ENCODE measurements at regions not wholly inside any gene's neighbourhood (a gene's known extent, or its start where the extent isn't known, plus 50 kb on each side); places are given as distances from the start of the nearest gene placed in this dataset.
A peak's percentile ranks its signal among the peaks of the same experiment; 100 is the strongest.

GRCh38 chr18:46321955-46322354 is 217.8 kb downstream of the HAUS1 start:
- Histone ChIP-seq H2AFZ (ENCODE audit: low read length) (peak overlapping the region; percentile 41; the same call in 1 of the 2 replicates), H3K4me1 (replicated peaks in 1 of 4; ENCODE audit: control insufficient read depth in 3 of 4, insufficient read depth in 4 of 4, low read length in 3 of 4) (peaks cover 6 to 21% (median 18%) of the 10 kb centered on the region in 4 experiments), H3K23me2 (ENCODE audit: low read depth, low read length) (no peaks in the 10 kb centered on the region), H3K18ac (ENCODE audit: extremely low read depth, low read length) (peak overlapping the region; percentile 92; the same call in 1 of the 2 replicates), H3K27me3 (replicated peaks in 1 of 4; ENCODE audit: control insufficient read depth in 3 of 4, extremely low read depth in 1 of 4, insufficient read depth in 3 of 4, low read length in 3 of 4) (no peaks in the 10 kb centered on the region), H3K23ac (ENCODE audit: insufficient read length) (no peak overlapping the region), H2BK5ac (ENCODE audit: low read depth, low read length) (no peak overlapping the region), H3K36me3 (ENCODE audit: control insufficient read depth in 2 of 4, insufficient read depth in 4 of 4, low read length in 3 of 4) (no peaks in the 10 kb centered on the region), H3K4me2 (ENCODE audit: insufficient read depth in 1 of 2, low read depth in 2 of 2, low read length in 2 of 2) (peak overlapping the region; percentile 26 to 28; a peak in 3 of 4 replicates), H3K9ac (replicated peaks in 1 of 4; ENCODE audit: extremely low read depth in 1 of 4, low read depth in 3 of 4, low read length in 3 of 4) (no peak overlapping the region), H3K4me3 (ENCODE audit: extremely low read depth in 1 of 4, insufficient read depth in 2 of 4, low read depth in 3 of 4, low read length in 4 of 4) (no peak overlapping the region), H4K8ac (ENCODE audit: extremely low read depth, insufficient read depth, low read length) (no peak overlapping the region), H3K56ac (replicated peaks; ENCODE audit: insufficient read length, low read depth, low read length) (no peak overlapping the region), H2AK5ac (ENCODE audit: low read depth, low read length) (no peak overlapping the region; the same call in 1 of the 2 replicates), H2BK12ac (ENCODE audit: low read depth, low read length) (no peak overlapping the region; the same call in 1 of the 2 replicates), H2BK120ac (replicated peaks; ENCODE audit: low read depth, low read length) (no peak overlapping the region), H4K91ac (replicated peaks; ENCODE audit: insufficient read length, low read length) (no peak overlapping the region), H3K79me2 (ENCODE audit: control insufficient read depth in 1 of 2, insufficient read depth in 2 of 2, low read length in 2 of 2) (no peaks in the 10 kb centered on the region), H3K9me3 (ENCODE audit: insufficient read depth in 2 of 2, low read depth in 1 of 2, low read length in 1 of 2) (no peaks in the 10 kb centered on the region), H2BK15ac (ENCODE audit: low read length) (0 out of 2 replicates have a peak overlapping the region, but pooled peaks have one; percentile 47), H4K20me1 (replicated peaks in 1 of 2; ENCODE audit: control insufficient read depth in 1 of 2, insufficient read depth in 2 of 2, low read length in 2 of 2) (no peaks in the 10 kb centered on the region), H3K14ac (ENCODE audit: insufficient read length) (no peak overlapping the region), H2BK20ac (ENCODE audit: low read length) (no peak overlapping the region), H3K27ac (ENCODE audit: low read depth, low read length) (no peak overlapping the region), H4K5ac (ENCODE audit: insufficient read length, low read depth, low read length) (no peak overlapping the region), H3K4ac (replicated peaks; ENCODE audit: insufficient read length, low read depth, low read length) (no peak overlapping the region), H3K79me1 (ENCODE audit: low read depth, low read length) (no peaks in the 10 kb centered on the region)
- CTCF ChIA-PET (ENCODE audit: partially characterized antibody) = interaction anchor here (1.0 to 4.1 kb wide), 4 partner anchors 11 to 373 kb away, joined by 4 to 18 read pairs (median 10); no protein-coding TSS in a partner anchor
- 39% methylated on average over 5 of the region's 5 CpGs; no CpG with 5 or more reads in 1 of the 2 experiments for WGBS, 2 experiments (ENCODE audit: extremely low coverage in 1 of 2, insufficient coverage in 1 of 2, insufficient read length in 1 of 2, insufficient replicate concordance in 2 of 2, low coverage in 1 of 2, low lambda C conversion rate in 2 of 2, missing lambda C conversion rate in 1 of 2)
- POLR2A ChIA-PET (ENCODE audit: partially characterized antibody) = interaction anchor here (0.7 to 2.5 kb wide), 6 partner anchors 11 to 47 kb away, joined by 3 to 24 read pairs (median 4); a partner anchor contains a TSS
- FAIRE-seq (peak; percentile 70), DNase-seq (ENCODE audit: low read depth in 1 of 2, low spot score in 2 of 2) (no peak)
- TF ChIP-seq E2F6 (IDR thresholded peaks at IDR 0.05) = peak; percentile 79
- TF ChIP-seq ASH2L (IDR thresholded peaks at IDR 0.05; ENCODE audit: low read length) = peak; percentile 41
- TF ChIP-seq KDM4A (IDR thresholded peaks at IDR 0.05; ENCODE audit: low read depth, low read length, severe bottlenecking) = no peak

All from H1 (cell line).